ENCODE measurements at regions not wholly inside any gene's neighbourhood (a gene's known extent, or its start where the extent isn't known, plus 50 kb on each side); places are given as distances from the start of the nearest gene placed in this dataset.

- TF ChIP-seq, protein P1, sequence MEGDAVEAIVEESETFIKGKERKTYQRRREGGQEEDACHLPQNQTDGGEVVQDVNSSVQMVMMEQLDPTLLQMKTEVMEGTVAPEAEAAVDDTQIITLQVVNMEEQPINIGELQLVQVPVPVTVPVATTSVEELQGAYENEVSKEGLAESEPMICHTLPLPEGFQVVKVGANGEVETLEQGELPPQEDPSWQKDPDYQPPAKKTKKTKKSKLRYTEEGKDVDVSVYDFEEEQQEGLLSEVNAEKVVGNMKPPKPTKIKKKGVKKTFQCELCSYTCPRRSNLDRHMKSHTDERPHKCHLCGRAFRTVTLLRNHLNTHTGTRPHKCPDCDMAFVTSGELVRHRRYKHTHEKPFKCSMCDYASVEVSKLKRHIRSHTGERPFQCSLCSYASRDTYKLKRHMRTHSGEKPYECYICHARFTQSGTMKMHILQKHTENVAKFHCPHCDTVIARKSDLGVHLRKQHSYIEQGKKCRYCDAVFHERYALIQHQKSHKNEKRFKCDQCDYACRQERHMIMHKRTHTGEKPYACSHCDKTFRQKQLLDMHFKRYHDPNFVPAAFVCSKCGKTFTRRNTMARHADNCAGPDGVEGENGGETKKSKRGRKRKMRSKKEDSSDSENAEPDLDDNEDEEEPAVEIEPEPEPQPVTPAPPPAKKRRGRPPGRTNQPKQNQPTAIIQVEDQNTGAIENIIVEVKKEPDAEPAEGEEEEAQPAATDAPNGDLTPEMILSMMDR (IDR thresholded peaks at IDR 0.05): no peak
- TF ChIP-seq POLR2A (IDR thresholded peaks at IDR 0.05) (no peak), POLR2AphosphoS5 (IDR thresholded peaks at IDR 0.05) (no peak)
- intact Hi-C loops (cut with DNase I): no loop called here
- 81 to 86% methylated on average over 6 of the region's 6 CpGs for WGBS, 2 donors
Measured at GRCh38 chrX:12034741-12035140, 103.5 kb upstream of the FRMPD4 start.

DNA sequence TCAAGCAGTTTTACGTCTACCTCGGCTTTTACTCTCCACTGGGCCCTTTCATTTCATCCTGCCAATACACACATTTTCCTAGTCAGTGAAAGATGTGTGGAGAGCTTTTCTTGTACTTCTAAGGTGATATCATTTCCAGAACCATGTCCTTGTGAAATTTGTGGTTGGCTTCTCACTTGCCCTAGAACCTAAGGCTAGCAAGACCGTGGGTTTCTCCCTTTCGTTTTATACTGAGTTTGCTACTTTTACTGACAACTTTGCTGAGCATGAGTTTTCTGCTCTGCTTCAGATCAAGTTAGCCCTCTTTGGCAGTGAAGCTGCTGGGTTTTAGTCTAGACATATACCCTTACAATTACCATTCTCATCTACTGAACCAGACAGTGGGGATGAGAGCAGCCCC is 95.7 kb upstream of the FRMPD4 start:
- H3K4me3 ChIP-seq: no peak overlapping the region
- 79 to 90% methylated on average over 4 of the region's 4 CpGs for WGBS, 2 donors
- intact Hi-C loops (cut with DNase I): no loop called here

More at GRCh38 chrX:12034741-12035140, 103.5 kb upstream of the FRMPD4 start:
- no peak for DNase-seq
- no peaks in the 10 kb centered on the region for H3K36me3 ChIP-seq
- H3K4me3 ChIP-seq: no peak overlapping the region
- H3K4me1 ChIP-seq: no peaks in the 10 kb centered on the region
- H3K9me3 ChIP-seq: no peaks in the 10 kb centered on the region
- H3K27me3 ChIP-seq: no peaks in the 10 kb centered on the region
- H3K27ac ChIP-seq: no peak overlapping the region

GRCh38 chrX:12052109-12052508 is 86.2 kb upstream of the FRMPD4 start:
- intact Hi-C loops (cut with DNase I): no loop called here

More for the DNA sequence above, 95.7 kb upstream of the FRMPD4 start:
- Histone ChIP-seq H3K27me3 (no peaks in the 10 kb centered on the region), H3K36me3 (no peaks in the 10 kb centered on the region), H3K9me3 (no peaks in the 10 kb centered on the region), H3K27ac (no peak overlapping the region), H3K4me1 (no peaks in the 10 kb centered on the region)
- no peak for DNase-seq
- TF ChIP-seq, protein P1 (IDR thresholded peaks at IDR 0.05): no peak
- TF ChIP-seq POLR2AphosphoS5 (IDR thresholded peaks at IDR 0.05) (no peak), EP300 (IDR thresholded peaks at IDR 0.05) (no peak), POLR2A (IDR thresholded peaks at IDR 0.05) (no peak)

DNA sequence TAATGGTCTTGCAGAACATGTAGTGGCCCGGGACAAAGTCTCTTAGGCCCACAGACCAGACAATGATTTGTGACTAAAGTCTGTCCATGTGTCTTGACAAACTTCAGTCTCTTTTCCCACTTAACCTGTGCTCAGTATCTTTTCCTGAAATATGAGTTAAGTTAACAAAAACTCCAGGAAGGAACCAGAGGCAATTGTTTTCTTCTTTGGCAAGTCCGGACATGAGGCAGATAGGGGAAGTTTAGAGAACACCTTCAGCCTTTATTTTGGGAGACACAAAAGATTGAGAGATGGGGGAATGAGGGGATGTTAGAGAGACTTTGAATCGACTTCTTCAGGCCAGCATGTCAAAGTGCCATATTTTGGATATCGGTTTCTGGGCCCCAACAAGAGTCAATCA is 80.2 kb upstream of the FRMPD4 start:
- no peaks in the 10 kb centered on the region for H3K27me3 ChIP-seq
- no peak overlapping the region for H3K4me3 ChIP-seq
- no peak for DNase-seq
- 51 to 64% methylated on average over 4 of the region's 4 CpGs for WGBS, 2 donors
- intact Hi-C loops (cut with DNase I): no loop called here
- H3K36me3 ChIP-seq: no peaks in the 10 kb centered on the region
- no peaks in the 10 kb centered on the region for H3K4me1 ChIP-seq
- H3K27ac ChIP-seq: no peak overlapping the region
- TF ChIP-seq EP300 (IDR thresholded peaks at IDR 0.05): no peak
- no peak for TF ChIP-seq POLR2AphosphoS5 (IDR thresholded peaks at IDR 0.05)
- TF ChIP-seq POLR2A (IDR thresholded peaks at IDR 0.05): no peak
- TF ChIP-seq, protein P1 (IDR thresholded peaks at IDR 0.05): no peak
- no peaks in the 10 kb centered on the region for H3K9me3 ChIP-seq

More at GRCh38 chrX:12052109-12052508, 86.2 kb upstream of the FRMPD4 start:
- no peak overlapping the region for H3K27ac ChIP-seq
- TF ChIP-seq, protein P1 (IDR thresholded peaks at IDR 0.05): no peak
- TF ChIP-seq POLR2A (IDR thresholded peaks at IDR 0.05): no peak
- TF ChIP-seq POLR2AphosphoS5 (IDR thresholded peaks at IDR 0.05): no peak
- TF ChIP-seq EP300 (IDR thresholded peaks at IDR 0.05): no peak
- H3K4me3 ChIP-seq: no peak overlapping the region
- DNase-seq: no peak
- H3K36me3 ChIP-seq: no peaks in the 10 kb centered on the region
- 20 to 21% methylated on average over 1 of the region's 1 CpG for WGBS, 2 donors
- no peaks in the 10 kb centered on the region for H3K9me3 ChIP-seq
- no peaks in the 10 kb centered on the region for H3K4me1 ChIP-seq
- H3K27me3 ChIP-seq: no peaks in the 10 kb centered on the region

All from sigmoid colon (tissue), 6 donors.